ENCODE measurements at regions not wholly inside any gene's neighbourhood (a gene's known extent, or its start where the extent isn't known, plus 50 kb on each side); places are given as distances from the start of the nearest gene placed in this dataset.
"Not testable (repeated sequence)": the region's sequence is repeated elsewhere in the genome, so short reads cannot be mapped to it uniquely, and the experiment has no call there.

DNA sequence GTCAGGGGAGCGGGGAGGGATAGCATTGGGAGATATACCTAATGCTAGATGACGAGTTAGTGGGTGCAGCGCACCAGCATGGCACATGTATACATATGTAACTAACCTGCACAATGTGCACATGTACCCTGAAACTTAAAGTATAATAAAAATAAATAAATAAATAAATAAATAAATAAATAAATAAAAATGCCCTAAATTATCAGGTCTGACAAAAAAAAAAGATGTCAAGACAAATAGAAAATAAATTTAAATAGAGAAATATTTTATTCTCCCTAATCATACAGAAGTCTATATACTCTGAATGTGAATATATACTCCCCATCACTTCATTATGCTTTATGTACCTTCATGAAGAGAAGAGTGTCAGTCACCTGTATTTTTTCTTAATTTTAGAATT, 420.0 kb upstream of the PTCHD4 start:
- not testable (repeated sequence) for DNase-seq (ENCODE audit: low read depth in 2 of 2)

GRCh38 chr6:48525849-48526248, 414.9 kb upstream of the PTCHD4 start:
- no peak for DNase-seq (ENCODE audit: low read depth in 2 of 2)

- DNase-seq (ENCODE audit: low read depth in 2 of 2) = no peak
Measured at GRCh38 chr6:48520951-48521350, 410.0 kb upstream of the PTCHD4 start.

DNA sequence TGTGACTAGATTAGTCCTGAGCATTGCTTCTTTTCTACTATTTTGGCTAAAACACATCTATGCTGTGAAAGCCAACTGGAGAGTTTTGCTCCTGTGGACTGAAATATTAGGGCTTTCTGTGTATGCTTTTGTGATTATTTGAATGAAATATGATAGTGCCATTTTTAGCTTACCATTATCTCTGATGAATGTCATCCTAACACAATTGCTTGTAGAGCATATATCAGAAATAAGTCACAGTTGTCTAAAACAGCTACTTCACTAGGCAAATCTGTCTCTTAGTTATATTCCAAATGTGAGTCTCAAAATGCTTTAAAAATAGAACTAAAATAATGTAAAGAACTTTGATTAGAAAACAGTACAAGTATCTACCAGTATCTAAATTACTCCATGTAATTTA, 401.4 kb upstream of the PTCHD4 start:
- DNase-seq (ENCODE audit: low read depth in 2 of 2) = no peak

DNA sequence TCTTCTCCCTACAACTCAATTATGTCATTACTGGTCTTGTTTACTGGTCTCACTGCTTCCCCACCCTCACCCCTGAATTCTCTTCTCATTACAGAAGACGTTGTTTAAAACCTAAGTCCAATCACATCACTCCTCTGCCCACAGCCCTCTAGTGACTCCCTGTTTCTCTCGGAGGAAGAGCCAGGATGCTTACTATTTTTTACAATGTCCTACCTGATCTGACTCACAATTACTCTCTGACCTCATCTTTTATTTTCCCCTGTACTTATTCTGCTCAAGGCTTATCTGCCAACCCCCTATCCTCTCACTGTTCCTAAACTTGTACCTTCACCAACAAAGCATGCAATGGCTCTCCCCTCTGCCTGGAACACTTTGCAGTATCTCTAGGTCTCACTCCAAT, 400.4 kb upstream of the PTCHD4 start:
- DNase-seq (ENCODE audit: low read depth in 2 of 2) = no peak

DNA sequence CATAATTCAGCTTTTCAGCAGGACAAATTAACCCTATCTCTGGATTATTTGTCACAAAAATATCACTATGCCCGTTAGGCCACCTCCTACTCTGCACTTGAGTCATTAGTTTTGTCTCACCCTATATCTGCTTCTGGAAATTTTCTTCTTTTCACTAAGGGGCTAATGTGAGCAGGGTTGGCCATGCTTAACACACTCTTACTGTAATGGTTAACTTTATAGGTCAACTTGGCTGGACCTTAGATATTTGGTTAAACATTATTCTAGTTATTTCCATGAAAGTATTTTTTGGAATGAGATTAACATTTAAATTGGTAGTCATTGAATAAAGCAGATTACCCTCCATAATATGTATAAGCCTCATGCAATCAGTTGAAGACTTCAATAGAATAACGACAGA, 394.6 kb upstream of the PTCHD4 start:
- DNase-seq (ENCODE audit: low read depth in 2 of 2) = no peak

DNA sequence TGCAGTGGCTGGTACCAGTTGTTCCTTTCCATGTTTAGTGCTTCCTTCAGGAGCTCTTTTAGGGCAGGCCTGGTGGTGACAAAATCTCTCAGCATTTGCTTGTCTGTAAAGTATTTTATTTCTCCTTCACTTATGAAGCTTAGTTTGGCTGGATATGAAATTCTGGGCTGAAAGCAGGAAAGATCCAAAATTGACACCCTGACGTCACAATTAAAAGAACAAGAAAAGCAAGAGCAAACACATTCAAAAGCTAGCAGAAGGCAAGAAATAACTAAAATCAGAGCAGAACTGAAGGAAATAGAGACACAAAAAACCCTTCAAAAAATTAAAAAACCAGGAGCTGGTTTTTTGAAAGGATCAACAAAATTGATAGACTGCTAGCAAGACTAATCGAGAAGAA, 382.4 kb upstream of the PTCHD4 start:
- DNase-seq (ENCODE audit: low read depth in 2 of 2) = not testable (repeated sequence)

- DNase-seq (ENCODE audit: low read depth in 2 of 2) = no peak
Measured at GRCh38 chr6:48490658-48491057, 379.7 kb upstream of the PTCHD4 start.

- DNase-seq (ENCODE audit: low read depth in 2 of 2) = no peak
Measured at GRCh38 chr6:48486876-48487275, 375.9 kb upstream of the PTCHD4 start.

DNA sequence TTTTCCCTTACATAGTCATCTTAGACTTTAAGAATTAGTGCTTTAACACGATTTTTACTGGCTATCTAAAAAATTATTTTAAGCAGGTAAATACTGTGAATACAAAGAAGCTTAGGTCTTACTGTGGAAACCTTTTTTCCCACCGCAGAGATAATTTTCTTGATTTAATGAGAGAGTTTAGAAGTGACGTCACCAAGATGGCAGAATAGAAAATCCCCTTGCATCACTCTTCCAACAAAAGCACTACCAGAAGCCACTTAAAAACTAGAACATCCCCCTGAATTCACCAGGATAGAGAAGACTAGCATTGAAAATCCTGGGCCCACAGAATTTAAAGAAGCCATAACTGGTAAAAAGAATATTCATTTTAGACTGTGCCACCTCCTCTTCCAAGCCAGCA, 375.4 kb upstream of the PTCHD4 start:
- DNase-seq (ENCODE audit: low read depth in 2 of 2) = no peak

- DNase-seq (ENCODE audit: low read depth in 2 of 2) = peak; percentile 29 to 70
Measured at GRCh38 chr6:48476257-48476656, 365.3 kb upstream of the PTCHD4 start.

GRCh38 chr6:48475275-48475674, 364.3 kb upstream of the PTCHD4 start:
- no peak for DNase-seq (ENCODE audit: low read depth in 2 of 2)

DNA sequence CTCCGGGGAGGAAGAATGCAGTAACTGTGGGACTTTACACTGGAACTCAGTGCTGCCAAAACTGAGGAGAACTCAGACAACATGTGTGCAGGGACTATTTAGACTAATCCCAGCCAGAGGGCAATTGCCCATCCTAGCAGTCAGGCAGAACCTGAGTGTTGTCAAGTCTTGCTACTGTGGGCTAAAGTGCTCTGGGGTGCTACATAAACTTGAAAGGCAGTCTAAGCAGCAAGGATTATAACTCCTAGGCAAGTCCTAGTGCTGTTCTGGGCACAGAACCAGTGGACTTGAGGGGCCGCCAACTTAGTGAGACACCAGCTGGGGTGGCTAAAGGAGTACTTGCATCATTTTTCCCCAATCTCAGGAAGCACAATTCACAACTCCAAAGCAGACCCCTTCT, 363.8 kb upstream of the PTCHD4 start:
- no peak for DNase-seq (ENCODE audit: low read depth in 2 of 2)

GRCh38 chr6:48474136-48474535, 363.1 kb upstream of the PTCHD4 start:
- no peak for DNase-seq (ENCODE audit: low read depth in 2 of 2)

DNA sequence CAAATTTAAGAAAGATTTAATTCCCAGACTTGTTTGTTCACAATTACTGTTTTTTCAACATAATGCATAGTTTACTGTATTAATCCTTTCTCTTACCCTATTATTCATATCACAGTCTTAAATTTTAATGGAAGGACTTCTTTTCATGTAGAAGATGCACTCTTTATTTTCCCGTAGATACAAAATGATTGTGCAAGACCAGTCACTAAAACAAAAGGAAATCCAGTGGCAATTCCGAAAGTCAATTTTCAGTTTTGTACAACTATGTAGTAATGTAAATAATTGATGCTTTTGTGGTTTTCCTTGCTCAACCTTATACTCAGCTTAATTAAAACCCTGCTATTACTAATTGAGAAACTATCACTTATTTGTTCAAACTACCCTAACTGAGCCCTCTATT, 361.5 kb upstream of the PTCHD4 start:
- DNase-seq (ENCODE audit: low read depth in 2 of 2) = no peak

DNA sequence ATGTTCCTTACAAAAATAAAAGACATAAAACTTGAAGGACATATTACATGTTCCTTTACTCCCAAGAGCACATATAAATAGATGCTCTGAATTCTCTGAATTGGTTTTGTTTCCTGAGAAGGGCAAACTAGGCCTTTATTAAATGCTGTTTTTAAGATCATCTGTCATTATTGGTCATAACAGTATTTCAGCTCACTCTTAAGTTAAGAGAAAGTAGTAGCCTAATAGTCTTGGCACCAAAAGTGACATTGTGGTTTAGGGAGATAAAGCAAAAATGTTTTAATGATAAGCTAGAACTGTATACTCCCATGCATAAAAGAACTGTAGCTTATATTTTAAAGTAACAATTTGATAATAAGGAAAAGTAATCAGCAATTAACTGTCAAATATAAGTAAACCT, 361.1 kb upstream of the PTCHD4 start:
- DNase-seq (ENCODE audit: low read depth in 2 of 2) = no peak

DNA sequence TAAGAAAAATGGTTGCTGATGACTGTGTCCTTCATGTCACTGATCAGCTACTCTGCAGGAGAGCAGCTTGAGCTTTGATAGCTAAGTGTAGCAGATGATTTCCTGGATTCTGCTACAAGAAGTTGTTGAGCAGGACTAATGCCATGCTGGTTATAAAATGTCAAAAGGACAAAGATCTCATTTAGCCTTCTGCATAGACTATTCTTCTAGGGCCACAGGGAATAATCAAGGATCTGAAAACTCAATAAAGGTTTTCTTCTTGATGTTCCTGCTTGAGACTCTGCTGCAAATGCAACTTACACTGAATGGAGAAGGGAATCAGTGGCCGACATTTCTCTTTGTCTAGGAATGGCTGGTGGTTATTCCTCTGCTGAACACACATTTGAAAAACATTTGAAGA, 360.3 kb upstream of the PTCHD4 start:
- DNase-seq (ENCODE audit: low read depth in 2 of 2) = no peak

DNA sequence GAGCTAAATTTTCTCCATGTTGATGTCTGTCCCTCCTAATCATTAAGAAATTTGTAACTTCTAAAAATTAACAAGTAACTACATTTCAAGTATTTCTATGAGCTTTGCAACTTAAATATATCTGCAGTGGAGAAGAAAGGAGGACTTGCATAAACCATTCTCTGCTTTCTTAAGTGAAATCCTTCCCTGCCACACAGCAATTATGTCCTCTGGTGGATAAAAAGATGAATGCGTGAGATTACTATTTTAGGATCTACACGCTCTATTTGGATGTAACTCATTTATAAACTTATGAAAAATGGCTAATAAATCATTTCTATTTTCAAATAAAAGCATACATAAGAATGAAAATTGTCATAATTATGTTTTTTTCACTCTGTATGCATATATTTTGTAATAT, 338.0 kb upstream of the PTCHD4 start:
- peak in 1 of 2 donors; percentile 15 for DNase-seq (ENCODE audit: low read depth in 2 of 2)

DNA sequence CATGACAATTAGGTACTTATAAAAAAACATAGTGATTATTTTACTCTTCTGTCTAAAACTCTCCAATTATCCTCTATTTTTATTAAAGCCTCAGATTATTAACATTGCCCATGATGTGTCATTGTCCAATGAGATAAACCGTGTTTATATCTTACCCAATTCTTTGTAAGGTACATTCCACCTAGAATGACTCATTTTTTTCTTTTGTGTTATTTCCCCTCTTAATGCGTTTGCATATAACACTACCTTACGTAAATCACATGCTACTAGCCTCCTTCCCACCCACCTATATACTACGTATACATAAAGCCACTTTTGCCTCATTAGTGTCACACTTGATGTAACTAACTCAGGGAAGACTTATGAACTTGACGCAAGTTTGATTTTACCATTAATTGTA, 336.3 kb upstream of the PTCHD4 start:
- DNase-seq (ENCODE audit: low read depth in 2 of 2) = no peak

- peak in 1 of 2 donors; percentile 13 for DNase-seq (ENCODE audit: low read depth in 2 of 2)
Measured at GRCh38 chr6:48429610-48430009, 318.6 kb upstream of the PTCHD4 start.

DNA sequence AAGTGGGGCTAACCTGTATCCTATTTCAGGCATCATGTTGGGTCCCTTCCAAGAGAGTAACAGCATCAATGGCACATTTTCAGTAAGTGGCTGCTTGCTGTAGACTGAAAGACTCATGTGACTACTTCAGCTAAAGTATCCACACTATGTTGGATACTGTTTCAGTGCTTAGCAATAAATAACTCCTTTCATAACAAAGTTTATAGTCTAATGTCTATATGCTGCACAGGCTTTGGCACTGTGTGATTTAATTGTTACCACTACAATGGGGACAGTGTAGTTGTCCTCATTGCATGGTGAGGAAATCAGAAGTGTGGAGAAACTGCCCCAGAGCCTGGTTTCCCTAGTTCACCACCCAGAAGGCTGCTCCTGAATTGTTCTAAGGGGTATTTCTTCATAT, 318.0 kb upstream of the PTCHD4 start:
- peak in 1 of 2 donors; percentile 18 for DNase-seq (ENCODE audit: low read depth in 2 of 2)

DNA sequence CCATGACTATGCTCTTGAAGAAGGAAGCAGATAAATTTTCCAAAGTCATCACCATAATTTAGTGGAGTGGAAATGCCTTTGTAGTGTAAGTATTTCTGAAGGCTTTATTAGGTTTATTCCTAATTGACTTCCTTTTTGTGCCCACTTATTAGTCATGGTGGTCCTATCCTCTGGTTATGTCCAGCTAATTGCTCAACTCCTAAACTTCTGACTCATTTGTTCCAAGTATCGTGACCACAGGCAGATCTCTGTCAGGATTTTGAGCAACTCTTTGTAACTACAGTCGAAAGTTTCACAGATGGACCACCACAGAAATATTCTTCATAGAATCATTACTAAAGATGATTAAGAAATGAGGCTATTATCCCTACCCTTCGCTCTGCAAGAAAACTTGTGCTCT, 315.6 kb upstream of the PTCHD4 start:
- peak; percentile 7 to 49 for DNase-seq (ENCODE audit: low read depth in 2 of 2)

DNA sequence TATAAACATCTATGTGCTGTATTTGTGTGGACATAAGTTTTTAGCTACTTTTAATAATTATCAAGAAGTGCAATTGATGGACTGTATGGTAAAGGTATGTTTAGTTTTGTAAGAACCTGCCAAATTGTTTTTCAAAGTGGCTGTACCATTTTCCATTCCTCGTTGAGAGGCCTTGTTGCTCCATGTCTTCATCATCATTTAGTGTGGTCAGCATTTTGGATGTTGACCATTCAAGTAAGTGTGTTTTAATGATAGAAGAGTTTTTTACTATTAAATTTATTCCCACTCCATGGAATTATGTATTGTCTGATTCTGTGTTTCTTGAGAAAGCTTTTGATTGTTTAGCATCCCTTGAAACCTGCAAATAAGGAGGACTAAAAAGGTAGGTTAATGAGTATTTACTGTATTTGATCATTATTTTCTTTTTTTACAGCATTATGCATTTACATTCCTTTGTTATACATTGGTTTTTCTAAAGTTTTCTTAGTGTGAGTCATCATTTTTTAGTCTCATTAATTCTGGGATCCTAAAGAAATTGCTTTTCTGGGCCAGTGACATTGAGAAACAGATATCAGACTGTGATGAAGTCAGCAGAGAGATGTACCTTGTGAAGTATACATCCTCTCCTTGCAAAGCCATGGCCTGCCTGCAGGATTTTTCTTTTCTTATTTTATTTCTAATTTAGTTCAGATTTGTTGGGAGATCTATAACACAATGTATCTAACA, 312.8 kb upstream of the PTCHD4 start:
- no peak for DNase-seq (ENCODE audit: low read depth in 2 of 2)

GRCh38 chr6:48419992-48420391, 309.0 kb upstream of the PTCHD4 start:
- DNase-seq (ENCODE audit: low read depth in 2 of 2) = no peak
